Lung (tissue), 11 donors: ENCODE measurements at regions not wholly inside any gene's neighbourhood (a gene's known extent, or its start where the extent isn't known, plus 50 kb on each side); places are given as distances from the start of the nearest gene placed in this dataset.
A peak's percentile ranks its signal among the peaks of the same experiment; 100 is the strongest.

Experiments
- ATAC-seq: fragments of 200-7000 bp; cut with Tn5 transposase; one replicate; pipeline ENCODE4 v1.9.1; 2020; ENCODE audit warnings: moderate number of reproducible peaks; ENCODE audit not compliant: insufficient read depth, low FRiP score
- DNase-seq, 3 donors: peaks; one replicate each; pipeline ENCODE4 v3.0.0-alpha.2; 2013 to 2017
- H3K27ac ChIP-seq, 2 donors: one replicate each; pipeline ENCODE4 v1.5.1; 2013; ENCODE audit warnings: mild to moderate bottlenecking in 2 of 2, moderate library complexity in 2 of 2, control low read depth in 1 of 2, inconsistent platforms in 1 of 2, low read depth in 1 of 2, low read length in 1 of 2
- H3K27me3 ChIP-seq, 3 donors: one replicate each; pipeline ENCODE4 v1.5.1; 2013; ENCODE audit warnings: low read length in 2 of 3; ENCODE audit not compliant: control insufficient read depth in 3 of 3, insufficient read depth in 3 of 3
- H3K36me3 ChIP-seq, 4 donors: one replicate each; pipeline ENCODE4 v1.5.1; 2013; ENCODE audit warnings: low read length in 4 of 4, mild to moderate bottlenecking in 1 of 4, moderate library complexity in 1 of 4; ENCODE audit not compliant: control insufficient read depth in 4 of 4, insufficient read depth in 4 of 4
- H3K4me1 ChIP-seq, 5 donors: one replicate each; pipeline ENCODE4 v1.5.1; 2013; ENCODE audit warnings: low read length in 5 of 5, mild to moderate bottlenecking in 2 of 5, moderate library complexity in 1 of 5; ENCODE audit not compliant: control insufficient read depth in 5 of 5, insufficient read depth in 5 of 5
- H3K4me3 ChIP-seq: one replicate; pipeline ENCODE4 v1.5.1; 2013; ENCODE audit warnings: mild to moderate bottlenecking, control low read depth, moderate library complexity
- H3K9ac ChIP-seq, 2 donors: one replicate each; pipeline ENCODE4 v1.5.1; 2013; ENCODE audit warnings: low read length in 2 of 2, control low read depth in 1 of 2; ENCODE audit not compliant: insufficient read depth in 1 of 2
- H3K9me3 ChIP-seq, 4 donors: one replicate each; pipeline ENCODE4 v1.5.1; 2013; ENCODE audit warnings: low read length in 3 of 4, mild to moderate bottlenecking in 1 of 4, moderate library complexity in 1 of 4; ENCODE audit not compliant: control insufficient read depth in 4 of 4, insufficient read depth in 3 of 4
- CTCF ChIP-seq: IDR thresholded peaks from 2 replicates; pipeline ENCODE4 v1.5.1; 2012; ENCODE audit warnings: mild to moderate bottlenecking; ENCODE audit errors: control extremely low read depth, extremely low read depth
- WGBS, 2 donors: extraction: QIAGEN DNeasy Blood & Tissue Kit; methylation state at CpG; one replicate each; pipeline ENCODE4 v1.1.7; 2013; 5-methylcytosine and 5-hydroxymethylcytosine counted together
- donor health status: control.
- donor health status: control.
- donor health status: Bipolar disorder and iron deficiency.
- donor health status: healthy.
- donor health status: DM: yes; HTN: yes; CAD: no.

GRCh38 chr6:134394905-134395304 lies 77.0 kb upstream of the SGK1 start:
- TF ChIP-seq CTCF, result no peak
- Histone ChIP-seq H3K9me3 (no peaks in the 10 kb centered on the region), H3K4me1 (no peaks in the 10 kb centered on the region), H3K4me3 (no peak overlapping the region), H3K36me3 (no peaks in the 10 kb centered on the region), H3K9ac (no peak overlapping the region), H3K27ac (no peak overlapping the region), H3K27me3 (no peaks in the 10 kb centered on the region)
- DNase-seq (no peak), ATAC-seq (no peak)
- whole genome bisulfite sequencing, 2 donors, result 80 to 86% methylated on average over 1 of the region's 1 CpG

- H3K27ac ChIP-seq, result no peak overlapping the region
- no peaks in the 10 kb centered on the region for H3K9me3 ChIP-seq
- H3K9ac ChIP-seq, result no peak overlapping the region
- no peaks in the 10 kb centered on the region for H3K36me3 ChIP-seq
- no peaks in the 10 kb centered on the region for H3K4me1 ChIP-seq
- WGBS, 2 donors, result 86 to 93% methylated on average over 1 of the region's 1 CpG
- no peak for TF ChIP-seq CTCF
- ATAC-seq, result no peak
- H3K27me3 ChIP-seq, result no peaks in the 10 kb centered on the region
- no peak overlapping the region for H3K4me3 ChIP-seq
- no peak for DNase-seq
Measured at GRCh38 chr6:134394208-134394607, 76.3 kb upstream of the SGK1 start.

- Histone ChIP-seq H3K4me3 (no peak overlapping the region), H3K27ac (no peak overlapping the region), H3K4me1 (no peaks in the 10 kb centered on the region), H3K36me3 (no peaks in the 10 kb centered on the region), H3K9ac (no peak overlapping the region), H3K27me3 (no peaks in the 10 kb centered on the region), H3K9me3 (no peaks in the 10 kb centered on the region)
- DNase-seq (no peak), ATAC-seq (no peak)
- 72 to 77% methylated on average over 1 of the region's 1 CpG for WGBS, 2 donors
- TF ChIP-seq CTCF, result no peak
Measured at GRCh38 chr6:134391205-134391604, 73.3 kb upstream of the SGK1 start.

GRCh38 chr6:134389658-134390057 lies 71.7 kb upstream of the SGK1 start:
- DNase-seq, result no peak
- 92 to 97% methylated on average over 3 of the region's 3 CpGs for WGBS, 2 donors
- no peak for ATAC-seq

More at GRCh38 chr6:134389658-134390057, 71.7 kb upstream of the SGK1 start:
- Histone ChIP-seq H3K27ac (peak overlapping the region in 1 of 2 donors; percentile 31), H3K36me3 (no peaks in the 10 kb centered on the region), H3K9ac (no peak overlapping the region), H3K4me1 (no peaks in the 10 kb centered on the region), H3K4me3 (no peak overlapping the region), H3K27me3 (no peaks in the 10 kb centered on the region), H3K9me3 (no peaks in the 10 kb centered on the region)
- TF ChIP-seq CTCF, result no peak
